ENCODE measurements at regions not wholly inside any gene's neighbourhood (a gene's known extent, or its start where the extent isn't known, plus 50 kb on each side); places are given as distances from the start of the nearest gene placed in this dataset.

- Histone ChIP-seq H2AFZ (ENCODE audit: low read length) (no peak overlapping the region), H3K4me3 (replicated peaks in 1 of 3; ENCODE audit: insufficient read depth in 1 of 3, low read depth in 2 of 3, low read length in 3 of 3) (no peak overlapping the region), H4K20me1 (ENCODE audit: insufficient read depth, low read length) (no peaks in the 10 kb centered on the region), H3K27ac (ENCODE audit: extremely low read length, insufficient read depth, low read length) (no peak overlapping the region), H3K4me1 (ENCODE audit: insufficient read depth, low read length) (peaks cover 20% of the 10 kb centered on the region), H3K27me3 (ENCODE audit: control insufficient read depth in 1 of 2, insufficient read depth in 2 of 2, low read length in 2 of 2) (no peaks in the 10 kb centered on the region), H3K4me2 (ENCODE audit: low read depth, low read length) (no peak overlapping the region), H3K36me3 (replicated peaks in 1 of 2; ENCODE audit: control insufficient read depth in 1 of 2, insufficient read depth in 2 of 2, low read length in 2 of 2) (no peaks in the 10 kb centered on the region), H3K9ac (ENCODE audit: insufficient read depth, low read depth, low read length) (no peak overlapping the region), H3K9me3 (ENCODE audit: low read length) (no peaks in the 10 kb centered on the region), H3K79me2 (ENCODE audit: insufficient read depth, low read length) (no peaks in the 10 kb centered on the region)
- intact Hi-C loops (cut with micrococcal nuclease; ENCODE audit: unreplicated experiment), result no loop called here
- ChIA-PET POLR2A (no interaction called here), CTCF (ENCODE audit: low intra/inter-chr PET ratio, low total read pairs) (no interaction called here)
- ATAC-seq (no peak), DNase-seq (ENCODE audit: low spot score) (peak; percentile 33), FAIRE-seq (no peak)
- in situ Hi-C loops (cut with HindIII; ENCODE audit: extremely low pct_ligation_motif_present, low pct_unique_long_range_greater_than_20kb), result no loop called here
- WGBS (ENCODE audit: low lambda C conversion rate), result 0% methylated on average over 4 of the region's 4 CpGs
- BruUV-seq (replicated peaks), result no TSS peak
- no peak for TF ChIP-seq ZNF639 (CRISPR knock-in tag; conservative IDR thresholded peaks at IDR 0.05)
- TF ChIP-seq ZSCAN9 (CRISPR knock-in tag; IDR thresholded peaks at IDR 0.05; ENCODE audit: borderline replicate concordance), result peak; percentile 61; the same call in 1 of the 2 replicates
- no peak for TF ChIP-seq ZNF816 (CRISPR knock-in tag; IDR thresholded peaks at IDR 0.05; ENCODE audit: borderline replicate concordance)
- TF ChIP-seq EHMT2 (IDR thresholded peaks at IDR 0.05; ENCODE audit: borderline replicate concordance, low read depth, low read length), result peak; percentile 80; the same call in 1 of the 2 replicates
- peak; percentile 63; the same call in 1 of the 2 replicates for TF ChIP-seq ZNF331 (CRISPR knock-in tag; IDR thresholded peaks at IDR 0.05)
- no peak for TF ChIP-seq FUBP1 (CRISPR knock-in tag; IDR thresholded peaks at IDR 0.05; ENCODE audit: borderline replicate concordance)
- TF ChIP-seq FLYWCH1 (CRISPR knock-in tag; IDR thresholded peaks at IDR 0.05), result no peak
- TF ChIP-seq ZBTB43 (CRISPR knock-in tag; conservative IDR thresholded peaks at IDR 0.05), result peak; percentile 41; the same call in 1 of the 2 replicates
- peak; percentile 96 for TF ChIP-seq MIER2 (CRISPR knock-in tag; IDR thresholded peaks at IDR 0.05)
- TF ChIP-seq SRSF1 (optimal IDR thresholded peaks at IDR 0.05; ENCODE audit: low read depth, low read length), result no peak
- no peak for TF ChIP-seq SP1 (IDR thresholded peaks at IDR 0.05)
- no peak for TF ChIP-seq SP1 (CRISPR knock-in tag; IDR thresholded peaks at IDR 0.05)
- TF ChIP-seq ZNF574 (CRISPR knock-in tag; IDR thresholded peaks at IDR 0.05), result no peak
- TF ChIP-seq ERF (CRISPR knock-in tag; IDR thresholded peaks at IDR 0.05), result 0 out of 2 replicates have a peak, but pooled peaks have one; percentile 41
- TF ChIP-seq ZNF761 (CRISPR knock-in tag; conservative IDR thresholded peaks at IDR 0.05), result no peak
- 0 out of 2 replicates have a peak, but pooled peaks have one; percentile 27 for TF ChIP-seq ZBTB25 (CRISPR knock-in tag; IDR thresholded peaks at IDR 0.05)
Measured at GRCh38 chr1:29465755-29466154, 229.4 kb downstream of the PTPRU start.
